ENCODE measurements at regions not wholly inside any gene's neighbourhood (a gene's known extent, or its start where the extent isn't known, plus 50 kb on each side); places are given as distances from the start of the nearest gene placed in this dataset.

GRCh38 chr13:74889321-74889720 lies 592.6 kb downstream of the TBC1D4 start:
- H3K27me3 ChIP-seq (replicated peaks; ENCODE audit: insufficient read depth, low read length): no peaks in the 10 kb centered on the region
- H3K4me1 ChIP-seq (ENCODE audit: low read length): no peaks in the 10 kb centered on the region
- no peak overlapping the region for H3K9ac ChIP-seq (ENCODE audit: low read length)
- H3K9me2 ChIP-seq (replicated peaks; ENCODE audit: insufficient read depth, low read length): no peaks in the 10 kb centered on the region
- H4K20me1 ChIP-seq (ENCODE audit: insufficient read depth, low read length): no peaks in the 10 kb centered on the region
- TF ChIP-seq EZH2 (optimal IDR thresholded peaks at IDR 0.05; ENCODE audit: low read depth, low read length) (no peak), EZH2phosphoT487 (IDR thresholded peaks at IDR 0.05; ENCODE audit: low read length) (no peak)
- TF ChIP-seq, protein P1, sequence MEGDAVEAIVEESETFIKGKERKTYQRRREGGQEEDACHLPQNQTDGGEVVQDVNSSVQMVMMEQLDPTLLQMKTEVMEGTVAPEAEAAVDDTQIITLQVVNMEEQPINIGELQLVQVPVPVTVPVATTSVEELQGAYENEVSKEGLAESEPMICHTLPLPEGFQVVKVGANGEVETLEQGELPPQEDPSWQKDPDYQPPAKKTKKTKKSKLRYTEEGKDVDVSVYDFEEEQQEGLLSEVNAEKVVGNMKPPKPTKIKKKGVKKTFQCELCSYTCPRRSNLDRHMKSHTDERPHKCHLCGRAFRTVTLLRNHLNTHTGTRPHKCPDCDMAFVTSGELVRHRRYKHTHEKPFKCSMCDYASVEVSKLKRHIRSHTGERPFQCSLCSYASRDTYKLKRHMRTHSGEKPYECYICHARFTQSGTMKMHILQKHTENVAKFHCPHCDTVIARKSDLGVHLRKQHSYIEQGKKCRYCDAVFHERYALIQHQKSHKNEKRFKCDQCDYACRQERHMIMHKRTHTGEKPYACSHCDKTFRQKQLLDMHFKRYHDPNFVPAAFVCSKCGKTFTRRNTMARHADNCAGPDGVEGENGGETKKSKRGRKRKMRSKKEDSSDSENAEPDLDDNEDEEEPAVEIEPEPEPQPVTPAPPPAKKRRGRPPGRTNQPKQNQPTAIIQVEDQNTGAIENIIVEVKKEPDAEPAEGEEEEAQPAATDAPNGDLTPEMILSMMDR (IDR thresholded peaks at IDR 0.05; ENCODE audit: low read length): no peak
- DNase-seq: no peak
- no peak overlapping the region for H3K27ac ChIP-seq (ENCODE audit: low read length)
- no peak overlapping the region for H2AFZ ChIP-seq (ENCODE audit: low read length)
- no peaks in the 10 kb centered on the region for H3K79me2 ChIP-seq (ENCODE audit: low read length)
- H3F3A ChIP-seq (ENCODE audit: insufficient read depth, low read length): no peaks in the 10 kb centered on the region
- H3K9me3 ChIP-seq (replicated peaks; ENCODE audit: insufficient read depth, low read length): no peaks in the 10 kb centered on the region
- no peak overlapping the region for H3K4me2 ChIP-seq (ENCODE audit: low read depth, low read length)
- H3K4me3 ChIP-seq (ENCODE audit: low read length): no peak overlapping the region
- no peaks in the 10 kb centered on the region for H3K36me3 ChIP-seq (replicated peaks; ENCODE audit: insufficient read depth, low read length)

GRCh38 chr13:74886502-74886901 lies 595.5 kb downstream of the TBC1D4 start:
- TF ChIP-seq EZH2 (optimal IDR thresholded peaks at IDR 0.05; ENCODE audit: low read depth, low read length) (no peak), EZH2phosphoT487 (IDR thresholded peaks at IDR 0.05; ENCODE audit: low read length) (no peak)
- TF ChIP-seq, protein P1 (IDR thresholded peaks at IDR 0.05; ENCODE audit: low read length): no peak
- Histone ChIP-seq H3K4me1 (ENCODE audit: low read length) (no peaks in the 10 kb centered on the region), H3K4me2 (ENCODE audit: low read depth, low read length) (no peak overlapping the region), H3K4me3 (ENCODE audit: low read length) (no peak overlapping the region), H3K9me3 (replicated peaks; ENCODE audit: insufficient read depth, low read length) (no peaks in the 10 kb centered on the region), H3K27ac (ENCODE audit: low read length) (no peak overlapping the region), H3F3A (ENCODE audit: insufficient read depth, low read length) (no peaks in the 10 kb centered on the region), H3K79me2 (ENCODE audit: low read length) (no peaks in the 10 kb centered on the region), H3K9ac (ENCODE audit: low read length) (no peak overlapping the region), H4K20me1 (ENCODE audit: insufficient read depth, low read length) (no peaks in the 10 kb centered on the region), H3K27me3 (replicated peaks; ENCODE audit: insufficient read depth, low read length) (no peaks in the 10 kb centered on the region), H2AFZ (ENCODE audit: low read length) (no peak overlapping the region), H3K9me2 (replicated peaks; ENCODE audit: insufficient read depth, low read length) (no peaks in the 10 kb centered on the region), H3K36me3 (replicated peaks; ENCODE audit: insufficient read depth, low read length) (no peaks in the 10 kb centered on the region)
- DNase-seq: no peak

DNA sequence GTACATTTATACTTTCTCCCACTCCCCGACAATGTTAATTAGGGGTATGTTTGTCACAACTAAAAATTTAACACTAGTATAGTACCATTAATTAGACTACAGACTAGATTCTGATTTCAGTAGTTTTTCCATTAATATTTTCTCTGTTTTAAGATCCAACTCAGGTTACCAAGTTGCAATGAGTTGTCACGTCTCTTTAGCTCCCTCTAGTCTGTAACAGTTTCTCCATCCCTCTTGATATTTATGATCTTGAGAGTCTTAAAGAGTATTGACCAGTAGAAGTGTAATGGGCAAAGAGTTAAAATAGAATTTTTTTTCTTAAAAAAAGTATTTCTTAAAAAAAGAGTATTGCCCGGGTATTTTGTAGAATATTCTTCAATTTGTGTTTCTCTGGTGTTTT lies 598.1 kb downstream of the TBC1D4 start:
- H3K36me3 ChIP-seq (replicated peaks; ENCODE audit: insufficient read depth, low read length): no peaks in the 10 kb centered on the region
- no peak for TF ChIP-seq EZH2 (optimal IDR thresholded peaks at IDR 0.05; ENCODE audit: low read depth, low read length)
- TF ChIP-seq, protein P1 (IDR thresholded peaks at IDR 0.05; ENCODE audit: low read length): no peak
- no peak for TF ChIP-seq EZH2phosphoT487 (IDR thresholded peaks at IDR 0.05; ENCODE audit: low read length)
- H3K27ac ChIP-seq (ENCODE audit: low read length): no peak overlapping the region
- H3F3A ChIP-seq (ENCODE audit: insufficient read depth, low read length): no peaks in the 10 kb centered on the region
- no peaks in the 10 kb centered on the region for H3K79me2 ChIP-seq (ENCODE audit: low read length)
- no peaks in the 10 kb centered on the region for H3K9me3 ChIP-seq (replicated peaks; ENCODE audit: insufficient read depth, low read length)
- no peak overlapping the region for H3K4me2 ChIP-seq (ENCODE audit: low read depth, low read length)
- no peak overlapping the region for H2AFZ ChIP-seq (ENCODE audit: low read length)
- H3K4me3 ChIP-seq (ENCODE audit: low read length): no peak overlapping the region
- H3K9me2 ChIP-seq (replicated peaks; ENCODE audit: insufficient read depth, low read length): no peaks in the 10 kb centered on the region
- no peak overlapping the region for H3K9ac ChIP-seq (ENCODE audit: low read length)
- no peaks in the 10 kb centered on the region for H3K27me3 ChIP-seq (replicated peaks; ENCODE audit: insufficient read depth, low read length)
- no peaks in the 10 kb centered on the region for H3K4me1 ChIP-seq (ENCODE audit: low read length)
- no peaks in the 10 kb centered on the region for H4K20me1 ChIP-seq (ENCODE audit: insufficient read depth, low read length)
- no peak for DNase-seq
